NCI-H82 (cell line): ENCODE measurements at regions not wholly inside any gene's neighbourhood (a gene's known extent, or its start where the extent isn't known, plus 50 kb on each side); places are given as distances from the start of the nearest gene placed in this dataset.

Experiments
- DNase-seq: peaks from one replicate; lab custom pipeline; 2025; lab: John Stamatoyannopoulos, UW

DNA sequence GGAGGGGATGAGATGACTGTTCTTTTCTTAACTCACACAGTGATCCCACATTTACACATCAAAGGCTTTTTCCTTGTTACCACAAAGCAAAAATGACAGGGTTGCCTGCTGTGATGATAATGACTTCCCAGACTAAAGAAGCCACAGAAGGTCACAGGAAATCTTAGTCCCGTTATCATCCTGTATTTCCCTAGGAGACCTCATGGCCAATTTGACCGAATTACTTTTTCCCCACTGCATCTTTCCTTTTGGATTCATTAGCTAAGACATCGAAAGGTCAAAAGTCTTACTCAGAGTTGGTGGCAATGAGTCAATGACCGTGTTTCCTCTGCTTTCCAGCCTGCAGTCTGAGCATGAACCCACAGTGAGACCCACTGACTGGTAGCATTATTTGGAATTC is 130.1 kb upstream of the INHBA start:
- no peak for DNase-seq

DNA sequence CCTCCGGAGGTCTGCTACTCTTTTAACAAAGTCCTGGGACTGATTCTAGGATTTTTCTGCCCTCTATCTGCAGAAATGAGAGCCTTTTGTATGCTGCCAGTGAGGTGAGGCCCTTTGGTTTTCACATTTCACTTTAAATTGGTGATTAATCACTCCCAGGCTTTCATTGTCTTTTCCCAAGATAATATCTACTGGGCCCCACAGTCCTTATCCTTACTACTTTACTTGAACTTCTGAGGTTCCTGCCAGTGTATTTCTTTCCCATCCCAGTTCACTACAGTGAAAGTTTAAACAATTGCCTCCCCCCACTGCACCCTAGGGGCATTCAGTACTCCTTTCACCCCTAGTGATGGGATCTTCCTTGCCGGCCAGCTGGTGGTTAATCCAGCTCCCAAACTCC is 127.4 kb upstream of the INHBA start:
- no peak for DNase-seq

DNA sequence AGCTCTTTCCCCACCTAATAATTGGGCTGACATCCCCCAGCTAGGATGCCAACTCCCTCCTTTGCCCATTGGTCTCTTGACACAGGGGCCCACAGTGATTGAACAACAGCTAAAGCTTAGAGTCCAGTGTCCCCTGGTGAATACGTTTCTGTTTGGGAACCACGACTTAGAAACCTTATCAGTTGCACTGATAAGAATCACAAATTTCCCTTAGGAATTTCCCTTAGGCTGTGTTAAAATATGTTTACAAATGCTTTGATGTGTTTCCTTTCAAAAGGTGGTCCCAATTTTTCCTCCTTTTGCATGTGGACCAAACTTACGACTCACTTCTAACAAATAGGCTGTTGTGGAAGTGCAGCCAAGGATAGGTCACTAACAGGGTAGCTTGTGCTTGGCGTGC is 126.0 kb upstream of the INHBA start:
- no peak for DNase-seq

DNA sequence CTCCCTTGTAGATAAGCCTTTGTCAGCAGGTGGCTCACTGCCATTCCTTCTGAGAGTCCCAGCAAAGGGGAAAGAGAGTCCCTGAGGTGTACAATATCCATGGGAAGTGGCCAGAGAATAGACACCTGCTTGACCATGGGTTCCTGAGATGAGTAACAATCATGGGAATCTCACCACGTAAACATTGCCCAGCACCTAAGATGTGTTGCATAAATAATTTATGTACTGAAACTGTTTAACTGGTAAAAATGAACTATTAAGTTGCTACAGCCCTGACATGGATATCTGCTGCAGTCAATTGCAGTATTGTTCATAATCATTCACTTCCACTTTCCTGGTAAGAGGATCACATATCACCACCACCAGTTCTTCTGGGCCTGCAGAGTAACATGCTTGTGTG is 123.8 kb upstream of the INHBA start:
- no peak for DNase-seq

DNA sequence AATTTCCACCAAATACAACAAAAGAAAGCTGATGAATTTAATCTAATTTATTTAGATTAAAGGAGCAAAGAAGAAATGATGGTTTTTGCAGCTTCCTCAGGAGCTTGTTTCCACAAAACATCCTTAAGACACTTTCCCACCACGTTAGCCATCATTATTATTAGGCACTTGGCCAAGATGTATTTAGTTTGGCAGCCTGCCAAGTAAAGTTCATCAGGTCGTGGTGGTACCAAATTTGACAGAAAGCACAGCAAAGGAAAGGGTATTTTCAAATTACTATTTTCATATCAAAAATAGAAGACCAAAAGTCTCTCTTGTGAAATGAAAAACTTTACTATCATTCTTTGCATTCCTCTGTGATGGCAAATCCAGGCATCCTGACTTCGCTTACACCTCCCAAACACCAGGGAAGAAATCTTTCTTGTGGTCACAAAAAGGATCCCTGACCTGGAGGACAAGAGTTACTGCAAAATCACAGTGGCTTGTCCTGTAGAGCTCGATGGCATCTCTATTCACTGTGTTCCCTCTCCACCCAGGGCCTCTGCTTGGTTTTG is 123.1 kb upstream of the INHBA start:
- no peak for DNase-seq

DNA sequence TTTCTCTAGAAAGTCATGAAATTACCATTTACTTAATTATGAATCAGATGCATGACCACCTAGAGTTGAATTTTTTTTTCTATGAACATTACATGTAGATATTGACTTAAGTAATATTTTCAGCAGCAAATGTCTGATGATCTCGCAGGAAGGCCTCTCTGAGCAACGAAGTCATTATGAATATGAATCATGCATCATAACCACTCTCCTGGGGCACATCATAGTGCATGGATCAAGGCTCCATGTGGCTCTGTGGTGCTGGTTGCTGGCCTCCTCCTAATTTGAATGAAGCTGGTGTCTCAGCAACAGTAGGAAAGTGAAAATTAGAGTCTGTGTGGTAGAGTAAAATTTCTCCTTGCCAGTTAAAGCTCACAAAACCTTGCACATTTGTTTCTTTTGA is 121.4 kb upstream of the INHBA start:
- DNase-seq: no peak

DNA sequence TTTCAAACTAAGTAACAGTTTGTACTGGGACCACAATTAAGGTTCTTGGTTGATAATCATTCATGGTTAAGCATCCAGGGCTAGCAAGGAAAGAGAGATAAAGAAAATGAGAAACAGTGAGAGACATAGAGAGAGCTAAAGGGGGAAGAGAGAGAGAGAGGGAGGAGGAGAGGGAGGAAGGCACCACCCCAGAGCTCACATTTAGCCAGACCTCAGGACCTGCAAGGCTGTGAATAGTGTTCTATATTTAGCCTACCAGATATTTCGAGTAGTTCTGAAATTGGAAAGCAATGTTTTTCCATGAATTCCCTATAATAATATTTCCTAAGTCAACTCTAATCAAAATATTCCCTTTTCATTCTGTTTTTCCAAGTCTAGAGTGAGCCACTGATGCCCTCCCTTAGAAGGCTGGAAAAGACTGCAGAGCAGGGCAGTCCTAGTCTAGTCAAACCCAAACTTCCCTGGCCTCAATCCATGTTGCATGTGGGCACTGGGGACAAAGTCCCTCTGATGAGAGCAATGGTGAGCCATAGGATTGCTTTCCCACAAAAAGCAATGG is 119.4 kb upstream of the INHBA start:
- no peak for DNase-seq

DNA sequence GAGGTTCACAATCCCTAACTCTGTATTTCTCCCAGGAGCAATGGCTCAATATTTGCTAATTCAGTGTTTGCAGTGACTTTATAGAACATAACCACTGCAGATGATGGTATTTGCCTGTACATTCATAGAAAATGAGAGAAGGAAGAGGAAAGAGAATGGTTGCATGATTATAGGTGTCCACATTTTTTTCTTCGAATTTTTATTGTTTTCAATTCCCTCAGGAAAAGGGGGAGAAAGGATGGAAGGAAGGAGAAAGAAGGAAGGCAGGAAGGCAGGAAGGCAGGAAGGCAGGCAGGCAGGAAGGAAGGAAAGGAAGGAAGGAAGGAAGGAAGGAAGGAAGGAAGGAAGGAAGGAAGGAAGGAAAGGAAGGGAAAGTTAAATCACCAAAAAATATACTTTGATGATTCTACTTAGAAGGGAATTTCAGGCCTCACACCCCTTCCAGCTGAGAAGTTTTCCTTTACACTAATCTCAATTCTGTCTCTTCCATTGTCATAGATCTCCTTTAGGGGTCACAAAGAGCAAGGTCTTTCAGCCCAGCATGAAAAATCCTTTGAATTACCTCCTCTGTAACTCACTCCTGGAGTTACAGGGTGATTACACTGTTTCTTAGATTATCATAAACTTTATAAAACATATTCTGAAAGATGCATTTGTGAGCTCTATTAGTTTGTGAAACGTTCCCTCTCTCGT is 118.8 kb upstream of the INHBA start:
- no peak for DNase-seq

DNA sequence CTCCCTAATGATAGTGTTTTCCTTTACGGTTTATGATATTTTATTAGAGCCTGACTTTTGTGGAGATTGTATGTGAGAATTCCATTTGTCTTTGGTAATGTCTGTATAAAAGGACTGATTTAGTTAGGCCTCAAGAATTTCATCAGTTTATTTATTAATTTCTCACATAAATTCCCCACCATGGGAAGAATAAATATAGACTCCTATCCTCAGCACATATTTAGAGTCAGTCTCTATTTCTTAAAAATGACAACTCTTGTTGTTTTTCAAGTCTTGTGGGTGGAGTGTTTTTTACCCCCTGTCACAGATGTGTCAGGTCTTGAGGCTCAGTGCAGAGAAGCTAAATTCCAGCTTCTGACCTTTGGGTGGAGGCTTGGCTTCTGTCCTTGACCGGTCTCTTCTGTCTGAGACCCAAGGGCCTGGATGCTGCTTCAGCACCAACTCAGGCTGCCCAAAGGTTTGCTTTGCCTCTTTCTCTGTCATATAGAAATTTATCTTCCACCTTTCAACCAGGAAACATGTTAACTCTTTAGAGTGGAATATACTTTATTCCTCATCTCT is 117.3 kb upstream of the INHBA start:
- DNase-seq: no peak

DNA sequence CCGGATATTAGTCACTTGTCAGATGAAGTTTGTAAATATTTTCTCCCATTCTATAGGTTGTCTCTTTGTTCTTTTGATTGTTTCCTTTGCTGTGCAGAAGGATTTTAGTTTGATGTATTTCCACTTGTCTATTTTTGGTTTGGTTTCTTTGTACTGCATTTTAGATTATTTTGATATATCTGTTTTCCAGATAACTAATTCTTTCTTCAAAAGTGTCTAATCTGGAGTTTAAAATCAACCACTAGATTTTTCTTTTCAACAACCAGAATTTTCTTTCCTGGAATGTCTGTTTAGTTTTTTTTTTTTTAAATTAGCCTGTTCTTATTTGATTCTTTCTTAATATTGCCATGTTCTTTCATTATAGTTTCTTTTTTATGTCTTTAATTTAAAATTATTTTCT is 116.8 kb upstream of the INHBA start:
- DNase-seq: no peak

DNA sequence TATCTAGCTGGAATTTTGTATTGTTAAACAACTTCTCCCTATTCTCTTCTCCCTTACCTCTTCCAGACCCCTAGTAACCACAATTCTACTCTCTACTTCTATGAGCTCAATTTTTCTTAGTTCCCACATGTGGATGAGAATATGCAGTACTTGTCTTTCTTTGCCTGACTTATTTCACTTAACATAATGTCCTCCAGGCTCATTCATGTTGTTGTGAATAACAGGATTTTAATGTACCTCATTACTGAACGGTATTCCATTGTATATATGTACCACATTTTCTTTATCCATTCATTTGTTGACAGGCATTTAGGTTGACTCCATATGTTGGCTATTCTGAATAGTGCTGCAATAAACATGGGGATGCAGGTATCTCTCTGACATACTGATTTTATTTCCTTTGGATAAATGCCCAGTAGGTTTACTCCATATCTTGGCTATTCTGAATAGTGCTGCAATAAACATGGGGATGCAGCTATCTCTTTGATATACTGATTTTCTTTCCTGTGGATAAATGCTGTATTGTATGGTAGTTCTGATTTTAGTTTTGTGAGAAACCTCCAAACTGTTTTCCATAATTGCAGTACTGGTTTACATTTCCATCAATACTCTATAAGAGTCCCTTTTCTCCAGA is 116.0 kb upstream of the INHBA start:
- no peak for DNase-seq

DNA sequence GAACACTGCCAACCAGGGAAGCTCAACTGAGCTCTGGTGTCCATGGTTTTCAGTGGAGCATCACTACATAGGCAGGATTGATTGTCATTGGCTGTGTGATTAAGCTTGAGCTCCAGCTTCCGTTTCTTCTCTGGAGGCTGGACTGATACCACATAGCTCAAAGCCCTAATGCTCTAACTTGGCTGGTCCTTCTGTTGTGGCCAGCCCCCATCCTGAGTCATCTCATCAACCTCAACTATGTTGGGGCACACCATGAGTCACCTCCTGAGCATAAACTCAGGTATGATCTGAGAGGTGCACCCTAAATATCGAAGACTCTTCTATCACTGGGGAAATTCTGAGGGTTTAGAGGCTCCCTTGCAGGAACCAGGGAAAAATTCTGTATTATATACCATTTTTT is 114.5 kb upstream of the INHBA start:
- DNase-seq: no peak

DNA sequence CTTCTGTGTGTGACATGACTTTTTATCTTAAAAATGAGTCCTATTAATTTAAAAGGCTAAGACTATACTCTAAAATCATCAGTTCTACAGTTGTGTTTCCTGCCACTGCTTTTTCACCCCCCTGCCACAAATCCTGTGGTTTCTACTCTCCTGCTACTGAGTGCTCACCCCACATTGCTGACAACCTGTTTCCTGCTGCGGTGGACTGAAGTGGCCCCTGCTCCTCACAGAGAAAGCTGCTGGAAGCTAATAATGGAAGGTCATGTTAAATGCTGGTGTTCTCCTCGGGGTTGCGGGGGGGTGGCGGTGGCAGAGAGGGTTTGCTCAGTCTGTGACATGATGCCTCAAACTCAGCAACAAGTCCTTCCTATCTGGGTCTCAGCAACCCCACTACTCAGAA is 113.2 kb upstream of the INHBA start:
- DNase-seq: no peak

DNA sequence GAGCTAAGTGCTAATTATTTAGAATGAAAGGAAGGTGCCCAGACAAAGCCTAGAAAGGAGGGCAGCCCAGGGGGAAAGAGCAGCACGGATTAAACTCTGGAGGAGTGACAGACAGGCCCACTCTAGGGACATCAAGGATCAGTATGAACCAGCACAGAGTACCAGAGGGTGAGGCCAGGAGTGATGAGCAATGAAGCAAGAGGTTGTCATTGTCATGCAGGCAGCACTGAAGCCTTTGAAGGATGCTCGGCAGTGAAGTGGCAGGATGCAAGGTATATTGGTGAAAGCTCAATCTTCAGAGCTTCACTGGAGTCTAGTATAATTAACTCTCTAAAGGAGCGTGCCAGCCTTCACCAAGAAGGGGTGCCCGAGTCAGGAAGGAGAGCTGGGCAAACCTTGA is 112.0 kb upstream of the INHBA start:
- DNase-seq: no peak

DNA sequence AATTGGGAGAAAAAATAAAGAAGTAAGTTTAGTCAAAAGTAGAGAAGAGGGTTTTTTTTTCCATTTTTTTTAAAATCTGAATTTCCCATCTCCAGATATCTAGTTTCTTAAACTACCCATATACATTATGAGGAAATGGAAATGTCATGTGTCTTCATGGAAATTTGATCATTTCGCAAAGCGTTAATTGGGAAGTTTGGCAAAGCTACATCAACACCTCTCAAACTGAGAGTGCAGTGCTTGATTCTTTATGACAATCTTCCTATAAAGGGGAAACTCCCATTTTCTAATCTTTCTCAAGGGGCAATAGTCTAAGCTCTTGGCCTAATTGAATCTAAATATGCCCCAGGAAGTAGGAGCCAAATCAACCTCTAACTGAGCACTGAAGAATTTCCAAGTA is 110.4 kb upstream of the INHBA start:
- DNase-seq: no peak

DNA sequence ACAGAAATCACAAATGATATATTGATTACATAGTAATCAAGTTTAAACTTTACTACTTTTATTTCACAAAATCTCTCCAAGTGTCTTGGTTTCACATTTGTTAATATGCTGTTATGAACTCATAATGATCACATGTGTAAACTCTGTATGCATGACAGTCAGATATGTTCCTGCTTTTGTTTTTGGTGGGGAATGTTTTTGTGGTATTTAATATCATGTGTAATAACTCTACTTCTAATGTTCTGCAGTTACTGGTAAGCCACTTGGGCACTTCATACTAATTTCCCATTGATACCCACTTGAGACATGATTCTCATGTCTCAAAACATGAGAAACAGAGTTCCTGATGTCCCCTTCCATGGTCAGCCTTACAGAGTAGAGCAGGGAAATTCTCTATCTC is 109.1 kb upstream of the INHBA start:
- no peak for DNase-seq

DNA sequence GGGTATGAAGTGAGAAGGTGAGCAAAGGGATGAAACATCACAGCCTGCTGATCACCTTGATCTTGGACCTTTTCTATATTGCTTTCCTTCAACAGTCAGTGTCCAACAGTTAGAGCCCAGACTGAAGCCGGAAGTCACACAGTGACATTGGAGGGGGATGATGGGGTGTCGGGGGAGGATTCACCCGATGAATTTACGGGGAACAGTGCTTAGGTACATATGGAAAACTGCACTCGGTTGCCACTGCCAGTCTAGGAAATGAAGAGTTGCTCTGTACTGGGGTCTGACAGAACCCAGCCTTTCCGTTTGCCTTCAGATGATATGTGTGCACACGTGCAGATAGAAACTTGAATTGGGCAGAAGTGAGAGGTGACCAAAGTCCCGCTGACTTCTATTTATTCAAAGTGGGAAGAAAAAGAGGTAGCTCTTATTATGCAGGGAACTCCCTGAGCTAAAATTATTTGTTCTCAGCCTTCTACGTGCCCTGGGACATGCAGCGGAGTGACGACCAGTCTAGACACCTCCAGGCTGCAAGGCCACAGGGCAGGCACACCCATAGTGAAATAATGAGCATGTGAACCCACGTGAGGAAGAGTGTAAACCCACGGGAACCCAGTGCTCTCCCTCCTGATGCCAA is 107.2 kb upstream of the INHBA start:
- DNase-seq: no peak

DNA sequence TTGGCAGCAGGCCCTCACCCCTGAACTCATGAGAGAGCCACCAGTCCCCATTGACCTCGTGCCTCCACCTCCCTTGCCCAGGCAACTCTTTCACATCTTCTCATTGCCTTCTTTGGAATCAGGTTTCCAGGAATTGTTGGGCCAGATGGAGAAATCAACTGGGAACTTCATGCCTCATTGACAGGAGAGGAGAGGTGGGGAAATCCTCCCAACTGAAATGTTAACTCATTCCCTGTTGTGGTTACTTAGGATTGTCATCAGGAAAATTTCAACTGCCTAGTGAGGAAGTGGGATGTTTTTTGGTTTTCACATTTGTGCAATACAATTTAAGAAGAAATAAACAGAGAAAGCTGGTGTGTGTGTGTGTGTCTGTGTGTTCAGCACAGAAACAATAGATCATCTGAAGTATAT is 106.6 kb upstream of the INHBA start:
- no peak for DNase-seq

DNA sequence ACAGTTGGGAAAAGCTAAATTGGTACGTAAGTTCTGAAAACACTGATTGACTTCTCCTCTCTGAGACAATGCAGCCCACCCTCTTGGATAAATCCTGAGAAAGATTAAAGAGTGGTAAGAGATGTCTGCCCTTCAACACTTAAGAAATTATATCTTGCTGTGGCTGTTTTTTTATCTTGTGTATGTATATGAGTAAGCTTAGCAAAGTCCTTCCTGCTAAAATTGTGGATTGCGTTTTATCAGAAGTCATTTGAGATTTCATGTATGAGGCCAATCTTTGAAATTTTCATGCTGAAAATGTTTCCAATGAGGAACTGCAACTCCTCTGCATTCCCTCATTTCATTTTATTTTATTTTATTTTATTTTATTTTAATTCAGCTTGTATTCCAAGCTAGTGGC is 106.2 kb upstream of the INHBA start:
- DNase-seq: no peak

DNA sequence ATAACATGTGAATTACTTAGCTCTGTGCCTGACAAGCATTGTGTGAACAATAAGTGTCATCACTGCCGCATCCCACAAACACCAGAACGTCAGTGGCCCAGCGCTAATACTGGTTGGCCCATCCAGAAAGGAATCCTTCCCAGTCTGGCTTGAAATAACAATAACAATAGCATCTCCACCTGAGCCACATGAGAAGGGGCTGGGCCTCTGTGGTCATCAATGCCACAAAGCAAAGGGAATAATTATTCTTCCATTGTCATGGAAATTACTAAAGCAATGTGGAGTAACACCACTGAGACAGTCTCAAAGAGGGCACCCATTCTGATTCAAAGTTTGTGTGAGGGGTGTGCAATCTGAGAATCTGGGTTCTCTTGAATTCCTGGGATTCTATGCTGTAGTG is 105.7 kb upstream of the INHBA start:
- no peak for DNase-seq

DNA sequence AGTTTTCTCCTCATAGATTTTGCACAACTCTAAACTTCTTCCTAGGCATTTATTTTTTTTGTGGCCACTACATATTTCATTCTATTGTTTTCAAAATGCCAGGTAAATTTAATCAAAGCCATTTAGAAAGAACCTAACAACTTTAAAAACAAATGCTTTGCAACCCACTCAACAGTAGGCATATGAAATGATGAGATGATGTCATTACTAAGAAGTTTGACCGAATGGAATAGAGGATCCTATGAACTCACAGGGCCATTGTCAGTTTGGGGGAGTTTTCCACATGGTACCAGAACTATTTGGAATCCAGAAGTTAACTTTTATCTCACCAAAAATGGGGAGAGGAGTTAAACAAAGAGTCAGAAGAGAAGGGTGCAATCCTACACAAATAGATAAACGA is 100.7 kb upstream of the INHBA start:
- DNase-seq: no peak

DNA sequence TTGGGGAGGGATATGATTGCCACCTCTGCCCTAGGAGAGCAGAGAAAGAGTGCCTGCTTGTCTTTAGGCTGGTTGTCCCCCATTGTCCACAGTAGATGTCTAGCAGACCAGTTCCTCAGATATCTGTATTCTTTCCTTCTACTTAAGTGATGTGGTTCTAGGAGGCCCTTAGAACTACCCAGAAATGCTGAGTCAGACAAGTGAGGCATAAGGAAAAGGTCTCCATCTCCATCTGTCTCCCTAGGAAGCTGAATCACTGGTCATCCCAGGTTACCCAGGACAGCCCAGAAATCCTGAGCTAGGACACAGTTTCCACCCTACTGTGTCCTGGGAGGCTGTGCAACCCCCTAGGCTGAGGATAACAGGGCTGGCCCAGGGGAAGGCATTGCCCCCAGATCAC is 93.4 kb upstream of the INHBA start:
- no peak for DNase-seq
